NCI-H82 (cell line): ENCODE measurements at regions not wholly inside any gene's neighbourhood (a gene's known extent, or its start where the extent isn't known, plus 50 kb on each side); places are given as distances from the start of the nearest gene placed in this dataset.

ENCODE experiments used
- DNase-seq: peaks from one replicate; lab custom pipeline; 2025; lab: John Stamatoyannopoulos, UW

DNA sequence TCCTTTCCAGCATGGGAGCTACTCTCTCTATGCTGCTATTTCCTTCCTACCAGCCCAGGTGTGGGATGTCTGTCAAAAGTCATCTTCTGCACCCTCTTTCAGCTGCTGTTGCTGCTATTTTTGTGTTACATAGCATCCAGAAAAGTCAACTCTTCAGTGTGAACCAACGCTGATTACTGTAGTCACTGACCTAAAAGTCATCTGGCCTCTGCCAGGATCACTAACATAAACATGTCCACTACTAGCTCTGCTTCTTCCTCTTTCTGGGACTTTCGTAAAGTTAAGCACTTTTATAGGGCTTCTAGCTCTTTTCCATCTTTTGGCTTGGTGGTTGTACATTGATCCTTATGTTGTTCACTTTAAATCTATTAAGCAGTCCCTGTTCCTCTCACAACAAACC, 90.2 kb upstream of the CARD18 start:
- DNase-seq, result no peak

DNA sequence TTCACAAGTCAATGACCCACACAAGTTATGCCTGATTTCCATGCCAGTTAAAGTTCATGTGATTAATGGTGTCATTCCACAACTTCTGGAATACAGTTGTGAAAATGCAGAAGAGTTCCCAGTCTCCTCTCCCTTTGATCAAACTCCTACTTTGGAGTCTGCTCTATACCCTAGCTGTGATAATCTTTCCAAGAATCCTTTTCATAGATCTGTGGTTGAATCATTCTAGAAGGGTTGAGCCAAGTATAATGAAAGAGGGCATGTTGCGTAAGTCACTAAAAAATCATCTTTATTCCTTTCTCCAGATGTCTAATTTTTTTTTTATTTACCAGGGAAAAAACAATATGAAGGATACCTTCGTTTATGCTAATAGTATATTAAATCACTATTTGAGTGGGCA, 89.7 kb upstream of the CARD18 start:
- DNase-seq, result no peak

DNA sequence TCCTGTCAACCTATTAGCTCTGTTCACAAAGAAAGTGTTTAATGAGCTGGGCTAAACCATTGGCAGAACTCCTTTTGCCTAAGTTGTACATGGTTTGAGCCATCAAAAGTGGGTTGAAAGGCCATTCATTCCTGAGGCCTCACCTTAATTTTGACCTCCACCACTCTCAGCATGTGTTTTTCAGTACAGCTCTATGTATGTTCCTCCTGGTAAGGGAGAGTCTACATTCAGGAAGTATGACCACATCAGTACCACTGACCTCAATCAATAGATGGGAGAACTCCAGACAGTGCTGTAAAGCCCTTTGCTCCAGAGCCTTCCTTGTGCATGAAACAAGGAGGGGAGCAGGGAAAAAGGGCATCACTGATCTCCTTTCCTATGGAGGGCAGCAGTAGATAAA, 87.8 kb upstream of the CARD18 start:
- no peak for DNase-seq

DNA sequence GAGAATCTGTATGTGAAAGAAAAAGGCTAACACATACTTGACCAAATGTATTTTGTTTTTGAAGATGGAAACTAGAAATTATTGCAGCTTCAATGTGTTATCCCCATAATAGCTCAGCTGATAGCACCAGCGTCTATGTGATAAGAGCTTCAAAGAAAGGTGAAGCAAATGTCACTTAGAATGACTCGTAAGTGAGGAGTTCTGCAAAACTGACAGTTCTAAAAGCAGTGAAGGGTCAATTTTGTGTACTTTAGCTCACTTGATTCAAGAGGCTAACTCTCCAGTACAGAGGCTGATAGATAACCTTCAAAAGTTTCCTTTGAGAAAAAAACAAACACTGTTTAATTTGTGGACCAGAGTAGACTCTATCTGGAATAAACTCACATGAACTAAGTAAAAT, 87.2 kb upstream of the CARD18 start:
- no peak for DNase-seq

DNA sequence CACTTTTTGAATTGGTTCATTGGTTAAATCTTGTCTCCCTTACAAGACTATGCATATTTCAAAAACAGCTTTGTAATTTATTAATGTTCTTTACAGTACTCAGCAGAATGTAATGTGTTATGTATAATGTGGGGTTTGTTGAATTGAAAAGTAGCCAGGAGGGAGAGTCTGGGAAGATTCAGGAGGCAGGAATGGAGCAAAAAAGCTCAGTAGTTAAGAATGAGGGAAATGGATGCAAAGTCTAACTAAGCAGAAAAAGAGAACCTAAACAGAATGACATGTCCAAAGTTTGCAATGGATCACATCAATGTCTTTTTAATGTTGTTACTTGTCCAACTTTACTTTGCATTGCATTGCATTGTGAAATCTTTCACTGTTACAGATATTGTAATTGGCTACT, 86.5 kb upstream of the CARD18 start:
- no peak for DNase-seq

DNA sequence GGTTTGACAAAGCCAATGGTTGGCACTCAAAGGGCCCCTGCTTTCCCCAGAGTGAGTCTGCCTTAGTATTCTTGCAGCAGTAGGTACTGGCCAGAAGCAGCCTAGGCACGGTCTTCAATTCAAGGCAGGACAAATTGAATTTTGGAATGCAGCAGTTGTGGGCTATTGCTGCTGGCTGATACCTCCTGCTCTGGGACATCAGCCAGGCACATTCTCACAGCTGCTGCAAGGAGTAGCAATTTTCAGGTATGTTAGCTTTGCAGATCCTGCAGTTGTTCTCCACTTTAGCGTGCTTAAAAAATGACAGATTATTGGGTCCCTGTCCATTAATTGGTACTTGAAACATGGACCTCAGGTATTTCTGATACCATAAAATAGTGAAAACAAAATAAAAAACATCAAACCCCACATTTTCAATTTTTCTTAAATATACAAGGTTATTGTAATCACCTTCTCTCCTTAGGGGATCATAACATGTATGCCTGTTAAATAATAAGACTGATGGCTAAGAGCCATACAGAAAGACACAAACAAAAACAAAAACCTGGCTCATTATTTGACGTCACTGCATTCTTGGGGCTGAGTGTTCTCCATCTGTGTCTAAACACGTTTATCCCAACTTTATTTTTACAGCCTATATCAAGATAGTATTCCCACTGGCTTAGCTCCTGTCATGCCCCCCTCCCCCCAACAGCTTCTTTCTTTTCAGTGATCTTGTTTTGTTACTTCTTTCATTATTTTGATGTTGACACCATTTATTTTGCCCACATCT, 85.1 kb upstream of the CARD18 start:
- DNase-seq, result no peak

DNA sequence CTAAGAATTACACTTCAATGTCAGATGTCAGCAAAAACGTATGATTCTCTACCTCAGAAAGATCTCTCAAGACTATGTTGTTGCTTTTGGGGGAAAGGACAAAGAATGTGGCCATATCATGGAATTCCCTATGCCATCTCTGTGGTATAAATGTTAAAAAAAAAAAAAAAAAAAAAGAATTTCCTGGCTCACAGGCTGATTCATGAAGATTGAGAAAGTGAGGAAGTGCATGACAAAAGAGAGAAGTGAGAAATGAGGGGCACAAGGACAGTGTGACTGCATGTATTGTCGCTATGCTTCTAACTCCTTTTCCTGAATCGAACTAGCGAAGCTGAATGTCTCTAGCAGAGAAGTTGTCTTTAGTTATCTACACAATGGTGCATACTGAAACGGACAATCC, 80.6 kb upstream of the CARD18 start:
- DNase-seq, result no peak

DNA sequence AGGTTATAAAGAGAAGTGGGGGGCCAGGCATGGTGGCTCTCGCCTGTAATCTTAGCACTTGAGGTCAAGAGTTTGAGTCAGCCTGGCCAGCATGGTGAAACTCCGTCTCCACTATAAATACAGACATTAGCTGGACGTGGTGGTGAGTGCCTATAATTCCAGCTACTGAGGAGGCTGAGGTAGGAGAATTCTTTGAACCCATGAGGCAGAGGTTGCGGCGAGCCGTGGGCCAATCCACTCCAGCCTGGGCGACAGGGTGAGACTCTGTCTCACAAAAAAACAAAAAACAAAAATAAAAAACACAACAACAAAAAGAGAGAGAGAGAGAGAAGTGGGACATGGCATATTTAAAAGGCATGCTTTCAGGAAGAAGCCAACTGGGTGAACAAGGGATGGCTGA, 80.1 kb upstream of the CARD18 start:
- no peak for DNase-seq

DNA sequence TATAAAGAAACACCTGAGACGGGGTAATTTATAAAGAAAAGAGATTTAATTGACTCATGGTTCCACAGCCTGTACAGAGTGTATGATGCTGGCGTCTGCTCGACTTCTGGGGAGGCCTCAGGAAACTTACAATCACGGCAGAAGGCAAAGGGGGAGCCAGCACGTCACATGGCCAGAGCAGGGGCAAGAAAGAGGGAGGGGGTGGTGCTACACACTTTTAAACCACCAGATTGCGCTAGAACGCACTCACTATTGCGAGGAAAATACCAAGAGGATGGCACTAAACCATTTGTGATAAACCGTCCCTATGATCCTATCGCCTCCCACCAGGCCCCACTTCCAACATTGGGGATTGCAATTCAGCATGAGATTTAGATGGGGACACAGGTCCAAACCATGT, 79.7 kb upstream of the CARD18 start:
- no peak for DNase-seq

DNA sequence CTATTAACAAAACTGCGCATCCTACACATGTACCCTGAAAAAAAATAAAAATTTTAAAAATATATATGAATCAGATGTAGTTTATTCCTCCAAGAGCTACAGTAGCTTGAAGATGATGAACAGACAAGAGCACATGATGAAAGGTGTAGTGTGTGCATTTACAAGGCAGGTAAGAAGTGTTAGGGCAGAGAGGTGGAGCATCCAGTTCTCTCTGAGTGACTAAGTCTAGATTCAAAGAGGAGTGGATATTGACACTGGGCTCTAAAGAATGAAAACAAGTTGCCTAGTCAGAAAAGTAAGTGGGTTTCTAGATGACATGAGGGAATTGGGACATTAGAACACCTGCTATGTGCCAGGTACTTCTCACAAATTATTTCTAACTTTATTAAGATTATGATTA, 76.0 kb upstream of the CARD18 start:
- DNase-seq, result no peak

DNA sequence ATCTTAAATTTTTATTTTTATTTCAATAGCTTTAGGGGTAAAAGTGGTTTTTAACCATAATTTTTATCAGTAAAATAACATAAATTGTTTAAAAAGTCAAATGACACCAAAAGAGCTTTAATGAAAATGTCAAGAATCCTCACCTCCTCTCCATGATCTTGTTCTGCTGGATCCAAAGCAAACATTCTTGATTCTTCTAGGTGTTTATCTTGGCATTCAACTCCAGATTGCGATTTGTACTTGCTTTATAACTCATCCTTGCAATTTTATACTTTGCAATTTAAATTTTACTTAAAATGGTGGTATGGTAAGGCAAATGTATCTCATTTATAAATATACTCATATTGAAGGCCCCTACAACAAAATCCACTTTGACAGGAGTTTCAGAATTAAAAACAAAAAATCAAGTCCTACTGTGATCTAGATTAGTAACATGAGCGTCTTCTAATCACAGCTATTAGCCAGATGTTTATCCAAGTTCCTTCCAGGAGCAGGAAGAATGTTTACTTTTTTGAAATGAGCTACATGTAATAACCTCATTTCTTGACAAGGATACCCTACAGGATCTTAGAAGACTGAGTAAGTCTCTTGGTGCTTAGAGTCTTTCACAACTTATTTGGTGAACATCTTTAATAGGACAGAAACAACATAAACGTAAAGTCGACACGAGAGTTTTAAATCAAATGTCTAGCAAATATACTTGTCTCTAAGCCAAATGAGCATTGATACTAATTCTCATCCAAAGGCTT, 72.4 kb upstream of the CARD18 start:
- DNase-seq, result no peak

DNA sequence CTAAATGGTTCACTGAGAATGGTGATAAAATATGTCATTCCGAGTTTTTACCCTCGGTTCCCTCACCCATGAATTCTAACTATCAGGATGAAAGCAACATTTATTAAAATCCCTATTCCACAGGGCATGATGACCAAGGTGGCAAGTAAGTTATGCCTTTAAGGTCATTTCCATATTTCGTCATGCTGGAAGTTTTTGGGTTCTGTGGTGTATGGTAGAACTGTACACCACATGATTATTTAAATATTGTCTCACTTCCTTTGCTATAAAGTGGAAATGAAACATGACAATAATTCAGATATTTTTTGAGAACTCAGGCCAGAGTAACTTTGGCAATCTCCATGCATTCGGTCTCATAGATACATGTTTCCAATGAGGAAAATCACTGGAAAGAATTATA, 68.5 kb upstream of the CARD18 start:
- no peak for DNase-seq

DNA sequence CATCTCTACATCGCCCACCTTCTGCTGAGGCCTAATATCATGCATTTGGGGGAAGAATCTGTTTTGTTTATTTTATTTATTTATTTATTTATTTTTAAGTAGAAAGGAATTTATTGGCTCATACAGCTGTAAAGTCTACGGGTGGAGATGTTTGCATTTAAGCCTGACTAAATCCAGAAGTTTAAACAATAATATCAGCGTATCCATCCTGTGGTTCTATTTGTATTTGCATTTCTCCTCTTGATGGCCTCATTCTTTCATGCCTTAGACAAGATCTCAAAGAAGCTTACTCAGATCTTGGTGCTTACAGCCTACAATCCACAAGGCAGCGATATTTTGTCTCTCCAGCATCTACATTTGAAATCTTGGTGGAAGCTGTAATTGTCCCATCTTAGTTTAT, 67.1 kb upstream of the CARD18 start:
- no peak for DNase-seq

DNA sequence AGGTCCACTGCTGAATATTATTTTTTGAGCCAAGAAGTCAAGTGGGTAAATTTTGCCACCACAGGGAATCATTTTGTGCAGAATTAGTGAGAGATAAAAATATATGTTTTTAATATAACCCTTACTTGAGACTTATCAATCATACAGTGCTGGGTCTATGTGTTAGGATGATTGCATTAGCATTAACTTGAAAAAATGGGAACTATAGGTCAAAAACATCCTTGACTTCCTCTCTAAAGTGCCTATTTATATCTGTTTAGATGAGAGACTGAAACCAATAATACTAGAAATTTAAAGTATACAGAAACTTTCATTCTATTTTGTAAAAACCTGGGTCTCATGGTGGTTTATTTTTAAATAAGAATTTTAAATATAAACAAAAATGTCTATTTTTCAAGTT, 65.1 kb upstream of the CARD18 start:
- no peak for DNase-seq

DNA sequence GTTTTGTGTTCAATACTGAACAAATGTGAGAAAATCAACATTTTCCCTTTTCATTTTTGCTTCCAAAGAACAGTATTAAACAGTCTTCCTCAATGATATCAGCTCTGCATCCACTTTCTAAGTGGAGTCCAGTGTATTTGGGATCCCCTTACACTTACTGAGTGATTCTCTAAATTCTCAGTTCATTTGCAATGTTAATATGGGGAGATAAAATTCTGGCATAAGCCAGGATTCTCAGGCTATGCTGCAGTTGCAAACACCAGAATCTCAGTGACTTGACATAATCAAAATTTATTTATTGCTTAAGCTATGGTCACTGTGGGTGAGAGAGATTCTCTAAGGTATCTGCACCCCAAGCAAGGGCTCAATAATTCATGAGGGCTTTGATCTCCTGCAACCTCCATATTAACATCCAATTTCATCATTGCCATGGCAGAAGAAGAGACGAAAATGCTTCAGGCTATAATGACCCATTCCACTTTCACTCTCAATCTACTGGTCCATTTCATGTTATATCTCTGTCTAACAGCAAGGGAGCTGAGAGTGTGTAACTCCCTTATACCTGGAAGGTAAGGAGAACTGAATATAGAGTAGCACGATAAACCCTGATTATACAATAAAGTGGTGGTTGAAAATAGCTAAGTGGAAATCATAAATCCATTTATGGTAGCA, 64.1 kb upstream of the CARD18 start:
- DNase-seq, result no peak

DNA sequence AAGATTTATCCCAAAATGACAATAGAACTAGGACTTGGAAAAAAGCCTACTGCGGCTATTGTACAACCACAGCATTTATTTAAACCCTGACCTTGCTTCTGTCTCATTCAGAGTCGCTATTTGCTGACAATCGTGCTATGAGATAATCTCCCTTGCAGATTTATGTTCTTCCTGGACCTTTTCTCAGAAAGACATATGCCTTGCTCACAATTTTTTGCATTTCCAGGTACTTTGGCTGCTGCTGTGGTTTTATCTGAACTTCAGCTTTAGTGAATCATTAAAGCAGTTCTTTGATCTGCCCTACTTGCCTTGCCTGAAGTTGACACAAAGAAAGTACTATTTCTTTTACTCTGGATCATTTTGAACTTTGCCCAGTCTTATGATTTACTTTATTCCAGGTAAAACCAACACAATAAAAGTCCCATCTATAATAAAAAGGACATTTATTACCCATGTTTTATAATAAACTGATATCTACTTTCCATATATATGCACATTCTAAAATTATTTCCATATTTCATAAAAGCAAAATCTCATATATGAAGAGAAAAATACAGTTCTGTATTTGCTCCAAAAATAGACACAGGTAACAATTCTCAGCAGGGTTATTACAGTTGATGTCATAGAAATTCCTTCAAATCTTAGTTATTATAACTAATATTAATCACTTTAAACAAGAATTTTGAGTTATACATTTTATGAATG, 63.4 kb upstream of the CARD18 start:
- DNase-seq, result no peak

DNA sequence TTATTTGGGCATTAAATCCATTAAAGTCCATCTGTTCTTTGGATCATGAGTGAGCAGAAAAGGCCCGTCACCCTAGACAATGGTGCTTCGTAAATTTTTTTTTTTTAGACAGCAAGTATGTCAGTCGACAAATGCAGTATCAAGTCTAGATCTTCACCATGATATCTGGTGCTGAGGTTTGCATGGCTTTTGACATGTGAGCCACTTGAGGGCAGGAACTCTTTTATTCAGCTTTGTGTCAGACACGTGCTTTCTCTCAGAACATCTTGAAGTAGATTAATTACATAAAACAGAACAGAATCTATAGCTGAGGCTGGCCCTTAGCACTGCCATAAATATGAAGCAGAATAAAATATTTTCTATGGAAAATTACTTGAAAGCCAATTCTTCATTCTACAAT, 62.9 kb upstream of the CARD18 start:
- DNase-seq, result no peak

DNA sequence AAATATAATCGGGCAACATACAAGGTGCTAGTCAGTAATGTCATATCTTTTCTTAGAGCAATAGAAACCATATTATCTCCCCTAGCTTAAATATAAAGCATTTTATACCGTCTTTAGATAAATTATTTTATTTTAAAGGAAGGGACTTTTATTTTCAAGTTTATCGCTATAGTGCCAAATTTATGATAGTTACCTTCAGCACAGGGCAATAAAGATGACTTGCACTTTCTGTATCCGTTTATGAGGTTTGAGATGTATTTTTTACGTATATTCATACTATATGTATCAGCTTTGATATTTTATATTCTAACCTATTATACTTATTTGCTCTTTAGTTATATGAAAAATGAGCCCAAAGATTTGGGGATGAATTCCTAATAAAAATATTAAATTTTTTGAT, 61.6 kb upstream of the CARD18 start:
- DNase-seq, result no peak

DNA sequence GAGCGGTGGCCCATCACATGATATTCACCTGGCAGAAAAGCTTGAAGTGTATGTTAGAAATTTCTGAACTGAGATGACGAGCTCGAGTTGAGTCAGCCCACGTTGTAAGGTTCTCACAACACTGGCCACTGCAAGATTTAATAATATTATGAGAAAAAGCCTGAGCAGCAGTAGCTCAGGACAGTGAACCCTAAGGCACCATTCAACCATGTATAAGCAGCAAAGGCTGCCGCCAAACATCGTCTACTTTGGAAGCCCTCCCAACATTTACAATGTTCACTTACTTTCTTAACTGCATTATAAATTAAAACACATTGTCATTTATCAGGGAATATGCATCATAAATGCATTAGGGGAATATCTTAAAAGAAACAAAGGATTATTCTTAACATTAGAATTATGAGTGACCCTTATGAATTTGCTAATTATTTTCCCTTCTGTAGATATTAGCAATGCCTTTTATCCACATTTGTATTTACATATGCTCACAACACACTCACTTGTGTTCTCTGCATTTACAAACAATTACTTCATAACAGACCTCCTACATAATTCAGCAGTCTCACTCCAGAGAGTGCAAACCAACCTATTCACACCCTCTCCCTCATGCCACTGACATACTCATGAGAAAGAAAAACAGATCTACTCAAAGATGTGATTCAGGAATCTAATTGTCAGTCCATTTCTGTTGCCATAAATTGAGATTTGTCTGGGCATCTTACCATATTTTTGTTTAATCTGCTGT, 57.7 kb upstream of the CARD18 start:
- DNase-seq, result no peak

DNA sequence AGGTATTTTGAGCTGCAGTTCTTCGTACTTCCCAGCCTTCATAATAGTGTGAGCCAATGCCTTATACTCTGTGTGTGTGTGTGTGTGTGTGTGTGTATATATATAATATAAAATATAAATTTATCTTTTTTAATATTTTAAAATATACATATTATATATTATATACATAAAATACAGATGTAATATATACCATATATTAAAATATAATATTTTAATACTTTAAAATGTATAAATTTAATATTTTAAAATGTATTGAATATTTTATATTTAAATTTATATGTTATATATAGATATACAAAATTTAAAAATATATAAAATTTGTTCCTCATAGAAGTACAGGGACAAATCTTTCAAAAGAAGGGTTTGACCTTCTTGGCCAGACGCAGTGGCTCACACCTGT, 53.7 kb upstream of the CARD18 start:
- no peak for DNase-seq

DNA sequence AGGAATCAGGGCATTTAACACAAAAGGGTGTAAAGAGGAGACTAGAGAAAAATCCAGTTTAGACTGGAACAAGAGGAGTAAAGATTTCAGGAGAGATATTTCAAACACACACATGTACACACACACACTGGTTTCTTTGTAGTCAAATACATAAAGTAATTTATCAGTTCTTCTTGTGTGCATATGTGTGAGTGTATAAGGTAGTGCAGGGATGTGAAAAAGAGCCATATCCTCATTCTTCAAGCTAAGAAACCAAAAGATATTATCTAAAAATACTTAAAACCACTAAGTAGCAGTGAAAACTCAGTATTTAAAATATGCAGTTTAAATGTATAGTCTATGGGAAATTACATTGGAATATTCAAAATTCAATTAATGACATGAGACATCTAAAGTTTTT, 52.5 kb upstream of the CARD18 start:
- no peak for DNase-seq

DNA sequence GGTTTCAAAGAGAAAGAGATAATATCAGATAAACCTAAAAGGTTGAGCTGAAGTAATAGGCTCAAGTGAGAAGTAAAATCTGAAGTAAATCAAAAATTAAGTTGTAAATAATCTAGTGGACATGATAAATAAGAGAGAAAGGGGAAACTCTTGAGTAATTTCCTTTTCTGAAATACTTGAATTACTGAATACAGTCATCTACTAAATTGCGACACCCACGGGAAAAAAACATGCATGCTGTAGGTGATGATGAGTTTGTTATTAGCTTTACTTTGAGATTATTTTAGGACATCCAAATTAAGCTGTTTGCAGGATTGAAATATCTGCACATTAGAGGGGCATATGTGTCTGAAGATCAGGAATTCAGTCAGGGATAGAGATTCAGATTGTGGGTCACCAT, 50.0 kb upstream of the CARD18 start:
- no peak for DNase-seq
